ENCODE measurements at regions not wholly inside any gene's neighbourhood (a gene's known extent, or its start where the extent isn't known, plus 50 kb on each side); places are given as distances from the start of the nearest gene placed in this dataset.

GRCh38 chr17:72068643-72069042, 52.2 kb upstream of the SOX9 start:
- no peak for DNase-seq

GRCh38 chr17:72069586-72070202, 51.1 kb upstream of the SOX9 start:
- no peak for DNase-seq
